Activated CD4-positive, CD25-positive, alpha-beta regulatory T cell (primary cell): ENCODE measurements at regions not wholly inside any gene's neighbourhood (a gene's known extent, or its start where the extent isn't known, plus 50 kb on each side); places are given as distances from the start of the nearest gene placed in this dataset.
A peak's percentile ranks its signal among the peaks of the same experiment; 100 is the strongest.
"Not testable (repeated sequence)": the region's sequence is repeated elsewhere in the genome, so short reads cannot be mapped to it uniquely, and the experiment has no call there.

Experiments used
- DNase-seq, 4 experiments: peaks; one replicate each; lab custom pipeline; 2025; lab: John Stamatoyannopoulos, UW

DNA sequence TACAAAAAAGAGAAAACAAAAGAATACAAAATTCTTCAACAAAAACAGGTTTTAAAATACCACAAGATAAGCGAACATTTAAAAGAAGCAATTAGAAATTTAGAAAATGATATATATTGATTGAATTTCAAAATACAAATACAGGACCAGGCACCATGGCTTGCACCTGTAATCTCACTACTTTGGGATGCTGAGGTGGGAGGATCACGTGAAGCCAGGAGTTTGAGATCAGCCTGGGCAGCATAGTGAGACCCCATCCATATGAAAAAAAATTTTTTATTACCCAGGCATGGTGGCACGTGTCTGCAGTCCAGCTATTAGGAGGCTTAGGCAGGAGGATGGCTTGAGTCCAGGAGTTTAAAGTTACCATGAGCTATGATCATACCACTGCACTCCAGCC is 109.9 kb upstream of the SLC30A5 start:
- no peak for DNase-seq

GRCh38 chr5:68991279-68992084 is 102.3 kb upstream of the SLC30A5 start:
- no peak for DNase-seq

- no peak for DNase-seq
Observed at GRCh38 chr5:68994645-68995044, 99.2 kb upstream of the SLC30A5 start.

- DNase-seq: no peak
Observed at GRCh38 chr5:68995845-68996545, 97.8 kb upstream of the SLC30A5 start.

- no peak for DNase-seq
Observed at GRCh38 chr5:68999181-68999580, 94.6 kb upstream of the SLC30A5 start.

DNA sequence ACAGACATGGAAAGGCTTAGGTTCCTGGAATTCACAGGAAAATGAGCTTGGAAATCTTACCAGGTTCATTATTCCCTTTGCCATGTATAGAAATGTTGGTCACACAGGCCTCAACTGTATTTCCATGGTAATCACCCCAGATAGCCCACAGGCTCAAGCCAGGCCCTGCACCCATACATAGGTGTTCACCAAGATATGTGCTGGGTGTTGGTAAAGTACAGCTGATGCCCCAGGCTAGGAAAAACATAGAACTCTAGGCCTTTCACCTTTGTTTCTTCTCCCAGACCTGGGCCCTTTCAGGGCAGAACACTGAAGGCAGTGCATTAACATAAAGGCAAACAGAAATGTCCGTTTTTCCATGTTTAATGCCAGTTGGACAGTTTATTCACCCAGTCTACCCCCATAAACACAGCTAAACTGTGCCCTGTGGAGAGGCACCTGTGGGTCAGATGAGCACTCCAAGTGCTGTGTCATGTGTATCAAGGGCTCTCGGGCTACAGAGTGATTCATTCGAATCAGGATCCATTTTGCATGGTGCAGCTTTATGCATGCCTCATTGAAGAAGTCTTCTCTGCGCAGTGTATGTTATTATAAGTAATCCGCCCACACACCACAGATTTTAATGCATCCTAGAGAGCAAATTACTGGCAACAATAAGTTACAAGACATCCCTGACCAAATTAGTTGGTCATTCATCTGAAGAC is 93.4 kb upstream of the SLC30A5 start:
- DNase-seq: no peak

DNA sequence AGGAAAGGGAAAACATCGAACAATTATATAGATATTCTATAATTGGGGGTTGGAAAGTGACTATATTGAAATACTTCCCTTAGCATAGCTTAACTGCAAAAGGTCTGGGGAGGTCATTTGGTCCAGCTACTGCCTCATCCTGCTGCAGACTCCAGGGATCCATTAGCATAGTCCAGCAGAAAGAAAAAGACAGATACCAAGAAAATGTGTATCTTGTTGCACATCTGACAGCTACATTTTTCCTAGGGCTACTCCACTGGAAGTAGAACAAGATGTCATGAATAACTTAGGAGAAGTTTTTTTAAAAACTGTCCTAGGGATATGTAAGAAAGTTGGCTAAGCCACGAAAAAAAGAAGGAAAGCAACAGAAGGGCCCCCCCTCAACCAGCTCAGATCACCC is 92.9 kb upstream of the SLC30A5 start:
- no peak for DNase-seq

DNA sequence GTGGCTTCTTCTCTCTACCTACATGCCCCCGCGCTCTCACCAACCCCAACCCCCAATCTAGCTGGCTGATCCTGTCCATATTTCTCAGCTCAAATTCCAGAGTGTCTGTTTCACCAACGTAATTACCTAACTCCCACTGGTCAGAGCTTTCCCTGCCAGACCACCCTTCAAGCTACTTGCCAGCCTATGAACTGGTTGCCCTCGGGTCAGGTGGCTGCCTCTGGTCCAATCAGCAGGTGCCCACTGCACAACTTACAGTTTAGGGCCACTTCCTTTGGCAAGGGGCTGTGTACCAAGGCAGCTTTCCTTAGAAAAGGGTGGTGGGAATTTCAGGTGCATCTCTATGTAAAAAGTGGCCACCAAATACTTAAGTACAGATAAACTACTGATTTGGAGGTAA is 92.2 kb upstream of the SLC30A5 start:
- no peak for DNase-seq

DNA sequence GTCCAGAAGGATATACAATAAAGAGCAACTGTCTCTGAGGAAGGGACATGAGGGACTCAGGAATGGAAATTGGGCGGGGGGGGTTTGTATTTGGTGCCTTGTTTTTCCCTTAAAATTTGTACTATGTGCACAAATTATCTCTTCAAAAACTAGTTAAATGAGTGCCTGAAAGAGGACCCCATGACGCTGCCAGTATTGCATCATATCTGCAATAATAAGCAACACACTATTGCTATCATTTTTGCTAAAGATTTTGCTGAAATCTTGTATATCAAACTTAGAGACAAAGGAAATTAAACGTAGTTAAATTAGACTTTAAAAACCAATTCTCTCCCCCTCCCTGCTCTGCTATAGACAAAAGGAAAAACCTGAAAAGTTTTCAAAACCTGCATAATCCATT is 89.7 kb upstream of the SLC30A5 start:
- no peak for DNase-seq

DNA sequence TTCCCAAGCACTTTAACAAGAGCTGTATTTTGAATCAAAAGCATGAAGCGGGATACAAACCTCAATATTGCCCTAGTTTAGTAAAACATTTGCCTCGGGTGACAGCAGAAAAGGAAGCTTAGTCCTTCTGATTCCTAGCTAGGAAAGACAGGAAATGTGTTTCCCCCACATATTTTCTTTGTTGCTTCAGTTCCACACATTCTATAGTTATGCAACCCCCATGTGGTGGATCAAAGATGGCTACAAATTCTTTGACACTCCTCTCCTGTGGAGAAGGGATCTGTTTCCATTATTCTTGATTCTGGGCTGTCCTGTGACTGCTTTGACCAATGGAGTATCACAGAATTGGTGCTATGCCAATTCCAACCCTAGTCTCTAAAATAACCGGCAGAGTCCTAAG is 89.1 kb upstream of the SLC30A5 start:
- no peak for DNase-seq

GRCh38 chr5:69006030-69006429 is 87.8 kb upstream of the SLC30A5 start:
- no peak for DNase-seq

- no peak for DNase-seq
Observed at GRCh38 chr5:69007163-69007562, 86.7 kb upstream of the SLC30A5 start.

DNA sequence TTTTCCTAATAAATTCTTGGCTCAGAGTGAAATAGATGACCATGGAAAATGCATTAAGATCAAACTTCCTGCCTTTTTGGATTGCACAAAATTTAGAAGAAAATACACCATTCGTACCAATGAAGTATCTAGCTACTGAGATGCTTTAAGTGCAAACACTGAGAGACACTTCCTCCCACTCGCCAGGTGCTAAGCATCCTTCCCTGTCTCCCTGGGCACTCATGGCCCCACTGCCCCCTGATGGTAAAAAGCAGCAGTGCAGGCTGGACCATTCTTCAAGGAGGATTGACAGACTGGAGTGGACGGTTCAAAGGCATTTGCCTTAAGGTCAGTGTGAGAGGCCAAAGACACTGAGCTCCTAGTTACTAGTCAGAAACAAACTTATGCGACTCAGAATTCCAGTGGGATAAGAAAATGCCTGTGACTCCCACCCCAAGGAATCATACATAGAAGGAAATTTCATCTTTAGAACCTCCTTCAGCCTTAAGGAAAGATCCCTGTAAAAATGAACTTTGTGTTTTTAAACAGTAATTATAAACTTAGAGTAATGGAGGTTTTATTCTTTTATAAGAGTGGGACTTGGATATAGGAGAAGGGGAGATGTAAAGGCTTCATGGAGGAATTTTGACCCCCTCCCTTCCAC is 86.0 kb upstream of the SLC30A5 start:
- DNase-seq: peak; percentile 7 to 38 (median 22)

- no peak for DNase-seq
Observed at GRCh38 chr5:69010476-69010875, 83.3 kb upstream of the SLC30A5 start.

GRCh38 chr5:69011910-69012309 is 81.9 kb upstream of the SLC30A5 start:
- DNase-seq: no peak

- no peak for DNase-seq
Observed at GRCh38 chr5:69013481-69013880, 80.3 kb upstream of the SLC30A5 start.

GRCh38 chr5:69014007-69014406 is 79.8 kb upstream of the SLC30A5 start:
- not testable (repeated sequence) for DNase-seq

- DNase-seq: no peak
Observed at GRCh38 chr5:69019668-69020375, 74.0 kb upstream of the SLC30A5 start.

- no peak for DNase-seq
Observed at GRCh38 chr5:69024241-69024651, 69.6 kb upstream of the SLC30A5 start.

- no peak for DNase-seq
Observed at GRCh38 chr5:69029292-69029691, 64.5 kb upstream of the SLC30A5 start.

DNA sequence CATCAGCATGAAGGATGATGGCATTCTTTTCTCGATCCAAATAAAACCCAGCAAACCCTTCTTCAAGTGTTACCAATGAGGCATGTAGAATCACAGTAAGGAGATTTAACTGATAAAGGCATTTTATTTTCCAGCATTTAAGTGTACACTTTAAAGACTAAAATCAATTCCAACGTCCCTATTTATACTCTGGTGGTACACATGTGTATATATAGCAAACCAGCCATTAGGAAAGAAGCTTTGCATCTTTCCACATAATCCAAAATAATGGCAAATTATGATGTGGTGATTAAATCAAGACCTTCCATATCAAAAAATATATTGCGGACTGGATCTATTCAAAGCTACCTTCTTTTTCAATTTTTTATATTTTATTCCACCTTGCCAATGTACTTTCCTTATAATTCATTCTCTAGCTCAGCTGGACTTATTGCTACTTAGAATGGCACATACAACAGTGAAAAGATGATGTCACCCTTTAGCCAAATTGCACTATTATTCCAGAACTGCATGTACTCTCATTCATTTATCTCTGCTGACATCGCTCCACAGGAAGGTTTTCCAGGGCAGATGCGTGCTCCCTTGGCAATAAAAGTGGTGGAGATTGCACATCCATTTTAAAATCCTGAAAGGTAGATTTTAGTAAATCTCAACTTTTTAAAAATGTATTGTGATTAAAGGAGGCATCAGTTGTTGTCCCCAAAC is 63.3 kb upstream of the SLC30A5 start:
- no peak for DNase-seq
